Stomach (tissue), 8 donors: ENCODE measurements at regions not wholly inside any gene's neighbourhood (a gene's known extent, or its start where the extent isn't known, plus 50 kb on each side); places are given as distances from the start of the nearest gene placed in this dataset.

Experiments
- DNase-seq, 2 donors: peaks; one replicate each; pipeline versions ENCODE4 v3.0.0 to v3.0.0-alpha.2; 2013 to 2019
- H3K27ac ChIP-seq, 5 donors: fragments of 200-600 bp in 4 of 5; sonication (generic) in 4 of 5; one replicate each; pipeline ENCODE4 v1.5.1; 2013 to 2019; ENCODE audit warnings: mild to moderate bottlenecking in 1 of 5, moderate library complexity in 1 of 5
- H3K27me3 ChIP-seq, 3 donors: fragments of 200-600 bp; sonication (generic); one replicate each; pipeline ENCODE4 v1.5.1; 2017 to 2019; ENCODE audit warnings: mixed run types in 1 of 3
- H3K36me3 ChIP-seq, 4 donors: fragments of 200-600 bp; sonication (generic); 1 replicate in 3 of 4; 2 replicates in 1 of 4; pipeline ENCODE4 v1.5.1; 2016 to 2019
- H3K4me1 ChIP-seq, 4 donors: fragments of 200-600 bp; sonication (generic); one replicate each; pipeline ENCODE4 v1.5.1; 2016 to 2019
- H3K4me3 ChIP-seq, 4 donors: fragments of 200-600 bp; sonication (generic) in 3 of 4; one replicate each; pipeline ENCODE4 v1.5.1; 2016 to 2019; ENCODE audit warnings: mild to moderate bottlenecking in 1 of 4
- H3K9me3 ChIP-seq, 4 donors: fragments of 200-600 bp; sonication (generic); one replicate each; pipeline ENCODE4 v1.5.1; 2016 to 2019
- EP300 ChIP-seq: sonication (generic); formaldehyde crosslinking; IDR thresholded peaks from one replicate; pipeline ENCODE4 v1.6.1; 2017; ENCODE audit warnings: antibody characterized with exemption
- POLR2A ChIP-seq, 4 donors: fragments of 450-650 bp; IDR thresholded peaks; one replicate each; pipeline ENCODE4 v1.6.1; 2016; ENCODE audit warnings: antibody characterized with exemption in 4 of 4, control low read depth in 2 of 4, mild to moderate bottlenecking in 1 of 4, moderate library complexity in 1 of 4
- POLR2AphosphoS5 ChIP-seq, 3 donors: sonication (generic); formaldehyde crosslinking; IDR thresholded peaks; one replicate each; pipeline ENCODE4 v1.6.1; 2016; ENCODE audit warnings: antibody characterized with exemption in 3 of 3
- WGBS, 5 donors: extraction: QIAGEN DNeasy Blood & Tissue Kit in 3 of 5; methylation state at CpG; one replicate each; pipeline versions ENCODE4 v1.1.5 to v1.1.7; 2013 to 2018; 5-methylcytosine and 5-hydroxymethylcytosine counted together
- intact Hi-C: fragments of 100-400 bp; cut with DNase I; formaldehyde crosslinking; loops from one replicate; pipeline ENCODE4 v1.15.1; 2023; ENCODE audit warnings: low total_unique reads
- TF ChIP-seq, protein P1 (sequence below), 7 experiments: fragments of 450-650 bp in 4 of 7; fragments of 200-600 bp in 3 of 7; sonication (generic) in 3 of 7; IDR thresholded peaks; one replicate each; pipeline ENCODE4 v1.5.1; 2016 to 2019; ENCODE audit warnings: antibody characterized with exemption in 7 of 7, control low read depth in 2 of 7, mild to moderate bottlenecking in 1 of 7
- donor health status: healthy with polysubstance abuse.
- donor health status: Bipolar disorder and iron deficiency.
- donor health status: healthy.

DNA sequence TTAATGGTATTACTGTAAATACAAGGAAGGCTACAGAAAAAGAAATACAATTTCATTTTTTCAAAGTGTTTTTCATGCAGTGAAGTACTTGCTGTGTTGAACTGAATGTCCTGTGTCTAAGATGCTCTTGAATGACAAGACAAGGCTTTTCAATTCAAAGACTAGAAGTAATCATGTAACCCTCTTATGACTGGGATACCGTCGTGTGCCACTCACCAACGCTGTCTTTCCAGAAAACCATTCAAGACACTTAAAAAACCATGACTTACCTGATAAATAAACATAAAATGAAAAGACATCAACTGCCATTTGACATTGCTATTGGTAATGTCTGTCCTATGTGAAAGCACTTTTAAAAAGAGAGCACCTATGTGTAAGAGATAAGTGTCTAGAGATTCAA lies 183.1 kb upstream of the DPP10 start:
- DNase-seq: no peak
- 84 to 89% (median 87%) methylated on average over 3 of the region's 3 CpGs for WGBS, 5 donors
- H3K4me1 ChIP-seq: no peaks in the 10 kb centered on the region
- H3K9me3 ChIP-seq: no peaks in the 10 kb centered on the region
- TF ChIP-seq EP300: no peak
- TF ChIP-seq, protein P1, sequence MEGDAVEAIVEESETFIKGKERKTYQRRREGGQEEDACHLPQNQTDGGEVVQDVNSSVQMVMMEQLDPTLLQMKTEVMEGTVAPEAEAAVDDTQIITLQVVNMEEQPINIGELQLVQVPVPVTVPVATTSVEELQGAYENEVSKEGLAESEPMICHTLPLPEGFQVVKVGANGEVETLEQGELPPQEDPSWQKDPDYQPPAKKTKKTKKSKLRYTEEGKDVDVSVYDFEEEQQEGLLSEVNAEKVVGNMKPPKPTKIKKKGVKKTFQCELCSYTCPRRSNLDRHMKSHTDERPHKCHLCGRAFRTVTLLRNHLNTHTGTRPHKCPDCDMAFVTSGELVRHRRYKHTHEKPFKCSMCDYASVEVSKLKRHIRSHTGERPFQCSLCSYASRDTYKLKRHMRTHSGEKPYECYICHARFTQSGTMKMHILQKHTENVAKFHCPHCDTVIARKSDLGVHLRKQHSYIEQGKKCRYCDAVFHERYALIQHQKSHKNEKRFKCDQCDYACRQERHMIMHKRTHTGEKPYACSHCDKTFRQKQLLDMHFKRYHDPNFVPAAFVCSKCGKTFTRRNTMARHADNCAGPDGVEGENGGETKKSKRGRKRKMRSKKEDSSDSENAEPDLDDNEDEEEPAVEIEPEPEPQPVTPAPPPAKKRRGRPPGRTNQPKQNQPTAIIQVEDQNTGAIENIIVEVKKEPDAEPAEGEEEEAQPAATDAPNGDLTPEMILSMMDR (IDR thresholded peaks at IDR 0.05): no peak
- TF ChIP-seq POLR2A (IDR thresholded peaks at IDR 0.05): no peak
- no peak for TF ChIP-seq POLR2AphosphoS5 (IDR thresholded peaks at IDR 0.05)
- H3K27me3 ChIP-seq: no peaks in the 10 kb centered on the region
- no peak overlapping the region for H3K4me3 ChIP-seq
- H3K36me3 ChIP-seq: no peaks in the 10 kb centered on the region
- intact Hi-C loops: no loop called here
- H3K27ac ChIP-seq: no peak overlapping the region

GRCh38 chr2:114261366-114261765 lies 181.1 kb upstream of the DPP10 start:
- DNase-seq: no peak
- Histone ChIP-seq H3K36me3 (no peaks in the 10 kb centered on the region), H3K4me1 (no peaks in the 10 kb centered on the region), H3K27me3 (no peaks in the 10 kb centered on the region), H3K27ac (no peak overlapping the region), H3K9me3 (no peaks in the 10 kb centered on the region), H3K4me3 (no peak overlapping the region)
- TF ChIP-seq, protein P1 (IDR thresholded peaks at IDR 0.05): no peak
- TF ChIP-seq EP300 (no peak), POLR2AphosphoS5 (IDR thresholded peaks at IDR 0.05) (no peak), POLR2A (IDR thresholded peaks at IDR 0.05) (no peak)
- intact Hi-C loops: no loop called here

DNA sequence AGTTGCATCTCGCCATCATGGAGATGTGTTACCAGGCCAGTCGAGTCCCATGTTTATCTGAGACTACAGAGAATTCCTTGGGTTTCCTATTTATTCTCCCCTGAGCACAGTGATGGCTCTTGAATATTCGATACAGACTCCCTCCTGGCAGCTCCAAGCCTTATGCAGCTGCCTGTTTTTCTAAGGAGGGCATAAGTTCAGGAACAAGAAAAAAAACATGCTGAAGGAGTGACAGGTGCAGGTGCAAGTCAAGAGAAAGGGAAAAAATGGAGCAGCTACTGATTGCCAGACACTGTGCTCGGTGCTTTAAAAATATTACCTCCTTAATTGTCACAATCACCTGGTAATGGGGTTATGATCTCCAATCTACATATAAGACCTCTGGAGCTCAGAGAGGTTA lies 177.2 kb upstream of the DPP10 start:
- H3K4me3 ChIP-seq: no peak overlapping the region
- H3K9me3 ChIP-seq: no peaks in the 10 kb centered on the region
- 40 to 50% (median 45%) methylated on average over 4 of the region's 4 CpGs for WGBS, 5 donors
- DNase-seq: no peak
- H3K27ac ChIP-seq: no peak overlapping the region
- H3K36me3 ChIP-seq: no peaks in the 10 kb centered on the region
- intact Hi-C loops: no loop called here
- TF ChIP-seq POLR2A (IDR thresholded peaks at IDR 0.05) (no peak), POLR2AphosphoS5 (IDR thresholded peaks at IDR 0.05) (no peak), EP300 (no peak)
- TF ChIP-seq, protein P1 (IDR thresholded peaks at IDR 0.05): no peak
- no peaks in the 10 kb centered on the region for H3K4me1 ChIP-seq
- no peaks in the 10 kb centered on the region for H3K27me3 ChIP-seq

DNA sequence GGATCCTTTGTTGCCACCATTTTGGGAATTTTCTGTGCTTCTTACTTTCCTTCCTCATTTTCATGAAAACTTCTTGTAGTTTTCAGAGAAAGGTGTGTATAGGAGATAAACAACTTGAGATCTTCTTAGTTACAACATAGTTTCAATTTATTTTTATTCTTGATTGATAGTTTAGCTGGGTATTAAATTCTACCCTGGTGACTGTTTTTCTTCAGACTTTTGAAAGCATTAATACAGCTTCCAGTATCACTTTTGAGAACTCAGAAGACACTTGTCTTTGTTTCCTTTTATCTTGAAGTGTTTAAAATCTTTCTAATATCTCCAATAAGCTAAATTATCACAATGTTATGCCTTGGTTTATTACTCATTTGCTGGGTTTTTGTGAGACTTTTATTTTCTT lies 167.5 kb upstream of the DPP10 start:
- peaks cover 0 to 26% (median 13%) of the 10 kb centered on the region in 4 donors for H3K9me3 ChIP-seq
- DNase-seq: no peak
- no peak overlapping the region for H3K27ac ChIP-seq
- intact Hi-C loops: no loop called here
- H3K36me3 ChIP-seq: no peaks in the 10 kb centered on the region
- no peaks in the 10 kb centered on the region for H3K4me1 ChIP-seq
- no peaks in the 10 kb centered on the region for H3K27me3 ChIP-seq
- TF ChIP-seq POLR2AphosphoS5 (IDR thresholded peaks at IDR 0.05) (no peak), EP300 (no peak), POLR2A (IDR thresholded peaks at IDR 0.05) (no peak)
- TF ChIP-seq, protein P1 (IDR thresholded peaks at IDR 0.05): no peak
- H3K4me3 ChIP-seq: no peak overlapping the region
